OCI-LY3 (cell line): ENCODE measurements at regions not wholly inside any gene's neighbourhood (a gene's known extent, or its start where the extent isn't known, plus 50 kb on each side); places are given as distances from the start of the nearest gene placed in this dataset.
"Not testable (repeated sequence)": the region's sequence is repeated elsewhere in the genome, so short reads cannot be mapped to it uniquely, and the experiment has no call there.

Experiments
- CTCF ChIP-seq: fragments of 200-600, 300-600 bp; sonication (generic); IDR thresholded peaks from 2 replicates; pipeline ENCODE4 v1.5.1; 2014; ENCODE audit warnings: antibody characterized with exemption, low read length, low read depth
- EZH2phosphoT487 ChIP-seq: fragments of 200-600 bp; shearing (Covaris generic); IDR thresholded peaks from 2 replicates; pipeline ENCODE4 v1.6.1; 2018; ENCODE audit warnings: antibody characterized with exemption, mixed run types, low read depth

- TF ChIP-seq CTCF, EZH2phosphoT487: not testable (repeated sequence)
These were observed 111.9 kb upstream of the RRN3 start for GRCh38 chr16:15205939-15206338.
